ENCODE measurements at regions not wholly inside any gene's neighbourhood (a gene's known extent, or its start where the extent isn't known, plus 50 kb on each side); places are given as distances from the start of the nearest gene placed in this dataset.

- TF ChIP-seq CTCF (IDR thresholded peaks at IDR 0.05) (no peak), POLR2A (IDR thresholded peaks at IDR 0.05) (no peak)
Measured at GRCh38 chr1:229150518-229150917, 120.4 kb upstream of the RAB4A start.
